ENCODE measurements at regions not wholly inside any gene's neighbourhood (a gene's known extent, or its start where the extent isn't known, plus 50 kb on each side); places are given as distances from the start of the nearest gene placed in this dataset.

- DNase-seq, result no peak
Observed at GRCh38 chr19:31992750-31993149, 352.7 kb upstream of the ZNF507 start.

GRCh38 chr19:31995546-31995945 is 349.9 kb upstream of the ZNF507 start:
- DNase-seq, result no peak

GRCh38 chr19:32010071-32010470 is 335.3 kb upstream of the ZNF507 start:
- DNase-seq, result no peak

GRCh38 chr19:32012206-32012605 is 333.2 kb upstream of the ZNF507 start:
- no peak for DNase-seq

GRCh38 chr19:32012886-32013631 is 332.4 kb upstream of the ZNF507 start:
- peak; percentile 2 for DNase-seq

GRCh38 chr19:32017176-32017953 is 328.0 kb upstream of the ZNF507 start:
- DNase-seq, result no peak

GRCh38 chr19:32018014-32018413 is 327.4 kb upstream of the ZNF507 start:
- DNase-seq, result peak; percentile 81

GRCh38 chr19:32020538-32020937 is 324.9 kb upstream of the ZNF507 start:
- no peak for DNase-seq

- no peak for DNase-seq
Observed at GRCh38 chr19:32022044-32022640, 323.3 kb upstream of the ZNF507 start.

GRCh38 chr19:32022731-32023563 is 322.5 kb upstream of the ZNF507 start:
- no peak for DNase-seq

GRCh38 chr19:32023564-32023832 is 321.9 kb upstream of the ZNF507 start:
- no peak for DNase-seq

- no peak for DNase-seq
Observed at GRCh38 chr19:32029235-32029634, 316.2 kb upstream of the ZNF507 start.

GRCh38 chr19:32032561-32032960 is 312.8 kb upstream of the ZNF507 start:
- no peak for DNase-seq

- no peak for DNase-seq
Observed at GRCh38 chr19:32035626-32036025, 309.8 kb upstream of the ZNF507 start.

- no peak for DNase-seq
Observed at GRCh38 chr19:32038021-32038920, 307.1 kb upstream of the ZNF507 start.

GRCh38 chr19:32038961-32039360 is 306.4 kb upstream of the ZNF507 start:
- no peak for DNase-seq

- no peak for DNase-seq
Observed at GRCh38 chr19:32039440-32039839, 306.0 kb upstream of the ZNF507 start.

- no peak for DNase-seq
Observed at GRCh38 chr19:32040236-32040635, 305.2 kb upstream of the ZNF507 start.

- peak; percentile 46 for DNase-seq
Observed at GRCh38 chr19:32041681-32042292, 303.6 kb upstream of the ZNF507 start.

GRCh38 chr19:32047788-32048187 is 297.6 kb upstream of the ZNF507 start:
- no peak for DNase-seq

GRCh38 chr19:32053376-32053775 is 292.0 kb upstream of the ZNF507 start:
- DNase-seq, result no peak

Measured in fibroblast of skin of scalp (primary cell).